Thoracic aorta (tissue), 2 donors: ENCODE measurements at regions not wholly inside any gene's neighbourhood (a gene's known extent, or its start where the extent isn't known, plus 50 kb on each side); places are given as distances from the start of the nearest gene placed in this dataset.

Experiments
- ATAC-seq: fragments of 150-250 bp; one replicate; pipeline ENCODE4 v1.8.0; 2017; ENCODE audit warnings: low read depth; ENCODE audit not compliant: insufficient number of reproducible peaks, low FRiP score
- DNase-seq: peaks from one replicate; pipeline ENCODE4 v3.0.0-alpha.2; 2020; ENCODE audit warnings: low spot score
- H3K27ac ChIP-seq, 2 donors: fragments of 200-600 bp; sonication (generic); 1 replicate in 1 of 2; 2 replicates in 1 of 2; pipeline ENCODE4 v1.5.1; 2016; ENCODE audit warnings: mild to moderate bottlenecking in 2 of 2, moderate library complexity in 2 of 2
- H3K27me3 ChIP-seq: fragments of 200-600 bp; sonication (generic); replicated peaks from 2 replicates; pipeline ENCODE4 v1.6.0; 2016; ENCODE audit warnings: mild to moderate bottlenecking; ENCODE audit not compliant: insufficient read depth
- H3K36me3 ChIP-seq: fragments of 200-600 bp; sonication (generic); one replicate; pipeline ENCODE4 v1.5.1; 2016
- H3K4me1 ChIP-seq, 2 donors: fragments of 200-600 bp; sonication (generic); 1 replicate in 1 of 2; 2 replicates in 1 of 2; pipeline versions ENCODE4 v1.5.1 to v1.6.0; 2016; ENCODE audit warnings: low read depth in 2 of 2, mild to moderate bottlenecking in 1 of 2; ENCODE audit not compliant: control insufficient read depth in 1 of 2
- H3K4me3 ChIP-seq: fragments of 200-600 bp; sonication (generic); 2 replicates; pipeline ENCODE4 v1.5.1; 2016; ENCODE audit warnings: mild to moderate bottlenecking
- H3K9me3 ChIP-seq: fragments of 200-600 bp; sonication (generic); 2 replicates; pipeline ENCODE4 v1.5.1; 2016
- TF ChIP-seq, protein P1 (sequence below): fragments of 200-600 bp; sonication (generic); IDR thresholded peaks from one replicate; pipeline ENCODE4 v1.5.1; 2019; ENCODE audit warnings: antibody characterized with exemption

- H3K27ac ChIP-seq = no peak overlapping the region
- H3K36me3 ChIP-seq = no peaks in the 10 kb centered on the region
- H3K9me3 ChIP-seq = no peaks in the 10 kb centered on the region
- ATAC-seq (no peak), DNase-seq (no peak)
- no peaks in the 10 kb centered on the region for H3K27me3 ChIP-seq
- H3K4me1 ChIP-seq = no peaks in the 10 kb centered on the region
- no peak overlapping the region for H3K4me3 ChIP-seq
- TF ChIP-seq, protein P1, sequence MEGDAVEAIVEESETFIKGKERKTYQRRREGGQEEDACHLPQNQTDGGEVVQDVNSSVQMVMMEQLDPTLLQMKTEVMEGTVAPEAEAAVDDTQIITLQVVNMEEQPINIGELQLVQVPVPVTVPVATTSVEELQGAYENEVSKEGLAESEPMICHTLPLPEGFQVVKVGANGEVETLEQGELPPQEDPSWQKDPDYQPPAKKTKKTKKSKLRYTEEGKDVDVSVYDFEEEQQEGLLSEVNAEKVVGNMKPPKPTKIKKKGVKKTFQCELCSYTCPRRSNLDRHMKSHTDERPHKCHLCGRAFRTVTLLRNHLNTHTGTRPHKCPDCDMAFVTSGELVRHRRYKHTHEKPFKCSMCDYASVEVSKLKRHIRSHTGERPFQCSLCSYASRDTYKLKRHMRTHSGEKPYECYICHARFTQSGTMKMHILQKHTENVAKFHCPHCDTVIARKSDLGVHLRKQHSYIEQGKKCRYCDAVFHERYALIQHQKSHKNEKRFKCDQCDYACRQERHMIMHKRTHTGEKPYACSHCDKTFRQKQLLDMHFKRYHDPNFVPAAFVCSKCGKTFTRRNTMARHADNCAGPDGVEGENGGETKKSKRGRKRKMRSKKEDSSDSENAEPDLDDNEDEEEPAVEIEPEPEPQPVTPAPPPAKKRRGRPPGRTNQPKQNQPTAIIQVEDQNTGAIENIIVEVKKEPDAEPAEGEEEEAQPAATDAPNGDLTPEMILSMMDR = no peak
These were observed 87.1 kb upstream of the DDX53 start for GRCh38 chrX:22912616-22913015.

DNA sequence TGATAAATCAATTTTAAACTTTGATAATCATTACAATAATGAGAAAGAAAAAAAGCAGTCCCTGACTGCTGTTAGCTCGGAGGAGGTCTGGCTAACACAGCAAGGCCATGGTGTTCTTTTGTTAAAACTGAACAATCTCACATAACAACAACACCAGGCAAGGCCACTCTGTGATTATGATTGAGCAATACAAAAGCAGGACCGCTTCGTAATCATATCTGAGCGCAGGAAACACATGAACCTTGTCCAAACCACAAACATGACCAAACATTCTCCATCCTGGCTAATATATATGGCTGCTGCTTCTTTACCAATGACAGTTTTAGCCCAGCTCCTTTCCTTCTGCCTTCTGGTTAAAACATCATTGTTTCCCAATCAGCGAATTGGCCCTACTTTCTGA lies 76.8 kb upstream of the DDX53 start:
- H3K36me3 ChIP-seq = no peaks in the 10 kb centered on the region
- H3K4me3 ChIP-seq = no peak overlapping the region
- ATAC-seq (no peak), DNase-seq (no peak)
- H3K27ac ChIP-seq = no peak overlapping the region
- H3K27me3 ChIP-seq = no peaks in the 10 kb centered on the region
- H3K9me3 ChIP-seq = no peaks in the 10 kb centered on the region
- H3K4me1 ChIP-seq = no peaks in the 10 kb centered on the region
- TF ChIP-seq, protein P1 = no peak

- Histone ChIP-seq H3K36me3 (no peaks in the 10 kb centered on the region), H3K4me3 (no peak overlapping the region), H3K27me3 (no peaks in the 10 kb centered on the region), H3K4me1 (no peaks in the 10 kb centered on the region), H3K27ac (no peak overlapping the region), H3K9me3 (no peaks in the 10 kb centered on the region)
- ATAC-seq = no peak
- no peak for DNase-seq
- TF ChIP-seq, protein P1 = no peak
These were observed 65.1 kb upstream of the DDX53 start for GRCh38 chrX:22934640-22935039.

- DNase-seq (no peak), ATAC-seq (no peak)
- Histone ChIP-seq H3K27me3 (no peaks in the 10 kb centered on the region), H3K4me1 (no peaks in the 10 kb centered on the region), H3K27ac (no peak overlapping the region), H3K9me3 (no peaks in the 10 kb centered on the region), H3K4me3 (no peak overlapping the region), H3K36me3 (no peaks in the 10 kb centered on the region)
- TF ChIP-seq, protein P1 = no peak
These were observed 54.8 kb upstream of the DDX53 start for GRCh38 chrX:22944945-22945344.
